ENCODE measurements at regions not wholly inside any gene's neighbourhood (a gene's known extent, or its start where the extent isn't known, plus 50 kb on each side); places are given as distances from the start of the nearest gene placed in this dataset.

DNA sequence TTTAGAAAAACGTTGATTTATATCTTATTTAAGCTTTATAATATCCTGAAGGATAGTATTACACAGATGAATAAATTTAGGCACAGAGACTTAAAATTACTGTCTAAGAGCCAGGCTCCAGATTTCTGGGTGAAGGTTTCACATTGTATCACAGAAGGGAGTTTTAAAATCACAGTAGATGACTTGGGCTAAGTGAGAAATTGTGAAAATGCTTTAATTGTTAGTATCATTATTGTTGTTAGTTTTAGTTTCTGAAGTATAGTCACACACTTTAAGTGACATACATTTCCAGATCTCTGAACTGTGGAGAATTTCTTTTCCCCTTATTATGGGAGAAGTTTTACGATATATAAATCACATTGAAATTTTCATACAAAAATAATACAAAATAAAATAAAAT lies 83.5 kb downstream of the NDUFS5 start:
- peak; percentile 60 for DNase-seq

- peak; percentile 32 for DNase-seq
Observed at GRCh38 chr1:39110325-39110851, 84.2 kb downstream of the NDUFS5 start.

GRCh38 chr1:39110882-39111281 lies 84.7 kb downstream of the NDUFS5 start:
- no peak for DNase-seq

GRCh38 chr1:39113109-39113743 lies 87.1 kb downstream of the NDUFS5 start:
- no peak for DNase-seq

DNA sequence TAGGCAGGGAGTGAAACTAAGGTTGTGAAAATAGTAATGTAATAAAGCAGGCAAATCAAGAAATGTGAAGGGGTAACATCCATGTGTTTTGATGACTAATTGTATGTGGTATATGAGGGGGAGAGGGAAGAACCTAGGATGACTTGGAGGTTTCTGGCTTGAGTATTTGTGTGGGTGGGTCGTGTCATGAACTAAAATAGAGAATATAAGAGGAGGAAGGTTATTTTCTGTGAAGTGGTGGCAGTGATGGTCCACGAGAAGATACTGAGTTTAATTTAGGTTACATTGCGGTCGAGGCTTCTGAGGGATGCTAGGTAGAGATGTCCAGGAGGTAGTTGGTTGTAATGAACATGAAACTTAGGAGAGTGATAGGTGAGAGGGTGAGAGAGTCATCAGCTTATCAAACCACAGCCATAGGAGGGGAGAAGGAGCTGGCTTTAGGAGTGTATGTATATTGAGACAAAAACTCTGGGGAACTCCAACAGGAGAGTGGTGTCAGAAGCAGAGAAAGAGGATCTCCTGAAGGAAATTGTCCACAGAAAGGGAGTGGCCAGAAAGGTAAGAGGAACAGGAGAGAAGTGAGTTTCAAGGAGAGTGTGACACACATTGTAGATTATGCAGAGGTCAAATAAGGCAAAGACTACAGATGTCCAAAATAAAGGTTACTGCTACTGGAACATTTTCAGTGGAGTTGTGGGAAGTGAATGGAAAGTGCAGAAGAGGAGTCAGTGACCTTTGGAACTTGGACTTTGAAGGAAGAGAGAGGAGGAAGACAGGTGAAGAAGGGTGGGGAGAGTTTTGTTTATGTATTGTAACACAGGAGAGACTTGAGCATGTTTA lies 89.0 kb upstream of the MACF1 start:
- peak; percentile 37 for DNase-seq

GRCh38 chr1:39116116-39116607 lies 88.3 kb upstream of the MACF1 start:
- DNase-seq: no peak

DNA sequence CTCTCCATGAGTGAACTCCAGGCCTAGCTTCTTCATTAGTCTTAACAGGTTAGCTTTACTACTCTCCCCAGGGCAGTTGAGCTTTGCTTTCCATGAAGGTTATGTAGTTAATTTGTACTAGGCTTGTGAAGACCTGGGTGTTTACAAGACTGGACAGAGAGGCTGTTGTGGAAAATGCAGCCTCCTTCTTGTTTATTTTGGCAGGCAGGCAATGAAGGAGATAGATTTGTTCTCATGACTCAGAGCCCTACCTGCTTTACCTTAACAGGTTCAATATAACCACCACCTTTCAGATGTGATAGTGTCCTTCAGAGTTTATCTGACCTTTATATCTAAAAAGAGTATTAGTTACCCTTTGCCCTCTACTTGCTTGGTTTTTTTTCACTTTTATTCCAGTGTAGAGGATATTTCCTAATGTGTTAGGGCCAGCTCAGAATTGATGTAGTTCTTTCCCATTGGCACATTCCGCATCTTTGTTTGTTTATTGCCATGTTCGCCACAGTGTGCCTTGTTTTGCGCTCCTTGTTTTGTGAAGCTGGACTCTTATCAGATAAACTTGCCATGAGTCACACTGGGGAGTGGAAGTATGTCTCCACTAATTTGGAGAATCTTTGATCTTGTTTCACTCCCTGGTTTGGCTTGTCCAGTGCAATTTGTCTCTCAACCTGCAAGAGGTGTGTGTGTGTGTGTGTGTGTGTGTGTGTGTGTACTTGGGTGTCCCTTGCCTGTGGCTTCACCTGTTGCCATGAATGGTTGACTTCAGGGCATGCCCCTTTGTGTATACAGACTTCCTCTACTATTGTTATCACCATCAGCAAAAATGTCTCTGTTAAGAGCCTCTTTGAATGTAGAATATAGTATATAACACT lies 87.4 kb upstream of the MACF1 start:
- no peak for DNase-seq

- no peak for DNase-seq
Observed at GRCh38 chr1:39117899-39118450, 86.5 kb upstream of the MACF1 start.

GRCh38 chr1:39122056-39122455 lies 82.4 kb upstream of the MACF1 start:
- DNase-seq: no peak

- DNase-seq: no peak
Observed at GRCh38 chr1:39124282-39124681, 80.2 kb upstream of the MACF1 start.

- no peak for DNase-seq
Observed at GRCh38 chr1:39127513-39127912, 77.0 kb upstream of the MACF1 start.

DNA sequence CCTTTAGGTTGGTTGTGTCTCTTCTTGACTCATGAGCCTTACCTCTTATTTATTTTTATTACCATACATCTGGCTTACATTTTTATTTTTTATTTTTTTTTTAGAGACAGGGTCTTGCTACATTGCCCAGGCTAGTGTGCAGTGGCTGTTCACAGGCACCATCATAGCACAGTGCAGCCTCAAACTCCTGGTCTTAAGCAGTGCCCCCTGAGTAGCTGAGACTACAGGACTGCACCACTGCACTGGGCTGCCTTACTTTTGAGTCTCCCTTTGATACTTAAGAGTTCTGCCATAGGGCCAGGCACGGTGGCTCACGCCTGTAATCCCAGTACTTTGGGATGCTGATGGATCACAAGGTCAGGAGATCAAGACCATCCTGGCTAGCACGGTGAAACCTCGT lies 76.4 kb upstream of the MACF1 start:
- DNase-seq: no peak

- no peak for DNase-seq
Observed at GRCh38 chr1:39128959-39129358, 75.5 kb upstream of the MACF1 start.

- no peak for DNase-seq
Observed at GRCh38 chr1:39129514-39129913, 75.0 kb upstream of the MACF1 start.

DNA sequence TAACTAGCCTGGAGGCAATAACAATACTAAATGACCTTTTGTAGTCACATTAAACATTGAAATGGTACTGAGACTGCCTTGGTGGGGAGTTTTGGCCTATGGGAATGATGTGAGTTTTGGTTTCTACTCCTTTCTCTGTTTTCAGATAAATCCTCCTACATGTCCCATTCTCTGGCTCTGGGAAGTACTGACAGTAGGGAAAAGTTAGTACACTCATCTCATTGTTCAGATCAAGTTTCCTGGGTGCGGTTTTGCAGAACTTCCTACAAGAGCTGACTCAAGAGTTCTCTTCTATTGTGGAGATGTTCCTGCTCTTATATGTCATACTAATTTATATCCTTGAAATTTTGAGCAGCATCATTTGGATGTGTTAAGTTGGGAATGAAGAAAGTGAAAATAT lies 74.2 kb upstream of the MACF1 start:
- DNase-seq: no peak

DNA sequence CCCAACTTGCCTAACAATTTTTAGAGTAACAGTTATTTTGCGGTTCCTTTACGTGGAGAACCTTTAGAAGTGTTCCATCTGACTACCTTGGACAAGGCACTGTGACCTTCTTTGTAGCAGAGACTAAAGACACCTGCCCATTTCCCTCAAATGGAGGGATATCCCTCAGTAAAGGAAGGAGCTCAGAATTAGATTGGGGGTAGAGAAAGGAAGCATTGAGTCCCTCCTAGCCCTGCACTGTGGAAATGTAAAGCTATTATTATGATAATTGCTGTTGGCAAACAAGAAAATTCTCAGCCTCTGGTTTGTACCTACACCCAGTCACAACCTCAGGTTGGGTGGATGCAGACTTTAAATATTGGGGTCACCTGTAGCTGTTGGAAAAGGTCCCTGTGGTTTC lies 72.6 kb upstream of the MACF1 start:
- no peak for DNase-seq

DNA sequence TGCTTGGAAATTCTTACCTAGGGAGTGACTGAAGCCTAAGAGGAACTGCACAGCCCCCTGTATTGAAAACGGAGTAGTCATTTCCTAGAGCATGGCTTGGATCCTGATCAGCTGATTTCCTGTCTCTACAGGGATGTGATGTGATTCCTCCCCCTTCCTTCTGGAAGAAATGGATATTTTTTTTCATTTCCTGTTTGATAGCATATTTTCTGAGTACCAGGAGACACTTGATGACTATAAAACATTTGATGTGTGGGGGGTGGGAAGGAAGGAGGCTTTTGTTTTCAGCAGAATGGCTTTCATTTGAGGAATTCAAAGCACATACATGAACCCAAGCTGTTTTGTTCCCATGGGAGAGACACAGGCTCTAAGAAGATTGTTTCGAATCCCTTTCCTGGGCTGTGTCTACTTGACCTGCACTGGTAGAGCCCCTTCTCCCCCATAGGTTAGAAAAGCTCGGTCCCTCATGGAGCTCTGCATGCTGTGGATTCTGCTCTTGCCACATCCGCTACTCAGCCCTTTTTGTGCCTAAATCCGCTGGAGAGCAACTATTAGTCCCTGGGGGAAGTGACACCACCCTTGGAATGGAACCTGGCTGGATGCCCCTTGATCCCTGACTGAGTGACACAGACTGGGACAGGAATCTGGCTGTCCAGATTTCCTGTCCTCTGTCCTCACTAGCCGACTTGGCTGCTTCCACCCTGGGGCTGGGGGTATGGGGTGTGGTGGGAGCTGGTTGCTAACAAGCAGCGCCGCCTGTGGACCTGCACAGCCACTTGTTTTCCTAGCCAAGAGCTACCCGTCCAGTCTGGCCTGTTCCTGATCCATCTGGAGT lies 71.8 kb upstream of the MACF1 start:
- DNase-seq: no peak

GRCh38 chr1:39133340-39133684 lies 71.2 kb upstream of the MACF1 start:
- no peak for DNase-seq

DNA sequence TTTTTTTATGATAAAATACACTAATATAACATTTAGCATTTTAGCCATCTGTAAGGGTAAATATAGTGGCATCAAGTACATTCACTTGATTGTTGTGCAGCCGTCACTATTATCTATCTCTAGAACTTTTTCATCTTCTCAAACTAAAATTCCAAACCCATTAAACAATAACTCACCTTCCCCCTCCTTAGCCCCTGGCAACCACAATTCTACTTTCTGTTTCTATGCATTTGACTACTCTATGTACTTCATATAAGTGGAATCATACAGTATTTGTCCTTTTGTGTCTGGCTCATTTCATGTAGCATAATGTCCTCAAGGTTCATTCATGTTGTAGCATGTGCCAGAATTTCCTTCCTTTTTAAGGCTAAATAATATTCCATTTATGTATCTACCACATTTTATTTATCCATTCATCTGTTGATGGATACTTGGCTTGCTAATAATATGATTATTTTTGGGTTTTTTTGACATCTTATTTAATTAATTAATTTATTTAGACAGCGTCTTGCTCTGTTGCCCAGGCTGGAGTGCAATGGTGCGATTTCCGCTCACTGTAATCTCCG lies 69.6 kb upstream of the MACF1 start:
- DNase-seq: no peak

DNA sequence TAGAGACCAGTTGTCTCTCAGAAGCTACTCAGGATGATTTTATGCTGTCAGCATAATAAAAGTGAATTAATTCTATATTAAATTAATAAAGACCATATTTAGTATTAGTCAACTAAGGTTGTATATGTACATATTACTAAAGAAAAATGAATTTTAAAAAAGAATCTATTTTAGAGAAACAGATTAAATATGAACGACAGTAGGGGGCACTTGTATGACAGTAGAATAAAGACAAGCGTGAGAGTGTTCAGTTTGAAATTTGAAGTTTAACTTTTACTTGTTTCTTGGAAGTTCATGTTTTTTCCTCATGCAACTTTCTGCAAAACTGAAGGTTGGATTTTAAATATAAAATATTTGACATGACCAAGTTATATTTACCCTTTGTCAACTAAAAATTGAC lies 67.9 kb upstream of the MACF1 start:
- no peak for DNase-seq

DNA sequence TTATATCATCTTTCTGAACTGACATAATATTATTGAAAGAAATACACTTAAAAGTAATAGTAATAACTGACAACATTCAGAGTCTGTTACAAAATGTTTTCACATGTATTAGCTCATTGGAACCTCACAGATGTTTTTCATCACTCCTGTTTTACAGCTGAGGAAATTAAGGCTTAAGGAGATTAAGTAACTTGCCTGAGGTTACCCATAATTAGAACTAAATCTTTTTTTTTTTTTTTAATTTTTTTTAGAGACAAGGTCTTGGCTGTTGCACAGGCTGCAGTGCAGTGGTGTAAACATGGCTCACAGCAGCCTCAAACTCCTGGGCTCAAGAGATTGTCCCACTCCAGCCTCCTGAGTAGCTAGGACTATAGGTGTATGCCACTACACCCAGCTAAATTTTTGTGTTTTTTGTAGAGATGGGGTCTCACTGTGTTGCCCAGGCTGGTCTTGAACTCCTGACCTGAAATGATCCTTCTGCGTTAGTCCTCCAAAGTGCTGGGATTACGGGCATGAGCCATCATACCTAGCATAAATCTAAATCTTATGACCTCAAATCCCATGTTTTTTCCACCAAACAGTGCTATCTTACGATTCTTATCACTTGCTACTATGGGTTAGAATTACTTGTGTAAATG lies 64.7 kb upstream of the MACF1 start:
- DNase-seq: no peak

Data from activated CD4-positive, alpha-beta T cell treated with anti-CD3 and anti-CD28 coated beads, Interleukin-2, Interleukin-6, amounts not matched to agents 100 ng/mL and 50 ng/mL, durations not matched to agents 16 hours and 8 hours (primary cell).